CD4-positive, alpha-beta T cell treated with Interleukin-10 for 1 hour (primary cell): ENCODE measurements at regions not wholly inside any gene's neighbourhood (a gene's known extent, or its start where the extent isn't known, plus 50 kb on each side); places are given as distances from the start of the nearest gene placed in this dataset.
A peak's percentile ranks its signal among the peaks of the same experiment; 100 is the strongest.
"Not testable (repeated sequence)": the region's sequence is repeated elsewhere in the genome, so short reads cannot be mapped to it uniquely, and the experiment has no call there.

ENCODE experiments used
- DNase-seq: peaks from one replicate; pipeline ENCODE4 v3.0.0-alpha.2; 2020

DNA sequence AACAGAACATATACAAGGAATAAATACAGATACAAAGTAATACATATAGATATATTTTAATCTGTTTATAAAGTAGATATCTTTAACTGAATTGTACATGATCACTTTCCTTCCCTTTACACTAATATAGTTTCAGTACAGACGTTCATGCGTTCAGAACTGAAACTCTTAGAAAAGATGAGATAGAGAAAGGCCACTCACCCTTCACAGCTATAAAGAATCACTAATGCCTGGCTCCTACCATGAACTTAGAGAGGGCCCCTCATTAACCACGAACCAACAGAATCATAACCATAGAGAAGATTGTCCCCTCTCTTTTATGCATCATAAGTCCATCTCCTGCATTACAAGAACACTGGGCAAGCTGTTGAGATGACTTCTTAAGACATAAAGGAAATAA, 399.0 kb downstream of the COG6 start:
- not testable (repeated sequence) for DNase-seq

DNA sequence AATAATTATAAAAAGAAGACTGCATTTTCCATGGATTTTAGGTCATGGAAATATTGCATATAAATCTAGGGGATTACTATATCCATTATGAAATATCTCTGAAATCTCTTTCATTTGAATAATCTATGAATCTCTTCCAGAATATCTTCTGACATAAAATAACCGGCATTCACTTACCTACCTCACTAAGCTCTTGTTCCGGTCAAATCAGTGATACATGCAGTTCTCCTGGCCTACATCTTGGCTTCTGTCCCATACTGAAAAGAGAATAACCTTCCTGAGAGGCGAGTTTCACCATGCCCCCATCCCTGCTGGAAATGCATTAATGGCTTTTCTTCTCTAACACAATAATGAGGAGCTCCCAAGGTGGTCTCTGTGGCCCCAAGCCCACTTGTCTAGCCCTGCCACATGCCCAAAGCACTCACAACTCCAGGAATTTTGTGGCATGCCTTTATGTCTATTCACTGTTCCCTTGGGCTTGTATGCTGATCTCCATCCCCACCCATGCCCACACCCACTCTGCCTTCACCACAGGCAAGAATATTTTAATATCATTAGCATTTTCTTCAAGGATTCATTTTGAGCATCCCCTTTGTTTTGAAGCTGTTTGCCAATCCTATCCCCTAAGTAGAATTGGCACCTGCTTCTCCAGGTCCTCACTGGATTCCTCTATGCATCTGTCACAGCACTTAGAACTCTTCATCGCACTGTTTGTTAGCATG, 401.6 kb downstream of the COG6 start:
- no peak for DNase-seq

DNA sequence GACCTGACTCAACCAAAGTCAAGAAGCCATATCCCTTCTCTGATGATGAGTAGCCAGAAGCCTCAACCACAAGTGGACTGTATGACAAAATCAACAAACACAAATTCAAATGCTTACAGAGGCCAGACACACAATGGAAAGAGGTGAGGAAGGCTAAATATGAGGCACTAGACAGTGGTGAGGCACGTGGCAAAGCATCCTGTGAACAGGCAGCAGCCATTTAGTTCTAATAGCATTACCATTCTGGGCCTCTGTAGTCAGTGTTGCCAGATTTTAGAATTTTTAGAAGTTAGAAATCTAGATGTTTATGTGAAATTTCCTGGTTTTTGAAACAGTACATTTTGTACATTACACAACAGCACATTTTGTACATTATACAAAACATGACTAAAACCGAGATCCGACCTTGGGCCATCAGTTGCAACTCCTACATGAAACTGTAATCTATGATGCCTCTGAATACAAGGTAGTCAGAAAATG, 403.3 kb downstream of the COG6 start:
- no peak for DNase-seq

DNA sequence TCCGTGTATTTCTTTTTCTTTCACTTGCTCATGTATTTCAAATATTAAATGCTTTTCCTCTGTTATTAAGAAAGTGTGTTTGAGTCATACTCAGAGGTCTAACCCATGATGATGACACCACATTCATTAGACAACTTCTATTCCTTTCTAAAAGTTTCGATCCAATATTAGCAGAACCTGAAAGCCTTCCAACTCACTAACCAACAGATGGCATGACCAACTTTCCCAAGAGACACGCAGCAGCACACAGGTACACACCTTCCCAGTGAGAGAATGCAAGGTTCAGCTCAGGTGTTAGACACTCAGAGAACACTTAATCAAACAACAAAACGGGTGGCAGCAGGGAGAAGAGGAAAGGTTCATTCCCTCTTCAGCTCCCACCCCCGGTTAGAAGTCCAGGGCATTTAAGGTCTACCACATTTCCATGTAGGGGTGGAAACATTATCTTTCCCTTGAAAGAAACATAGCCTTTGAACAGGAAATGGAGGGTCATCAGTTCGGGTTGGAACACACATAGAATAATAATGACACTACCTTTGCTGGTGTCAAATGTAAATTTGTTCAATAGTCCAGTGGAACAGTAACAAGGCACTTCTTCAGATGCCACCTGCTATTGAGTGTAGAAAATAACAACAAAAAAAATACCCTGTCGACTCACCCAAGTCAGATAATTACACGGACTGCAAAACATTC, 404.2 kb downstream of the COG6 start:
- DNase-seq = no peak

DNA sequence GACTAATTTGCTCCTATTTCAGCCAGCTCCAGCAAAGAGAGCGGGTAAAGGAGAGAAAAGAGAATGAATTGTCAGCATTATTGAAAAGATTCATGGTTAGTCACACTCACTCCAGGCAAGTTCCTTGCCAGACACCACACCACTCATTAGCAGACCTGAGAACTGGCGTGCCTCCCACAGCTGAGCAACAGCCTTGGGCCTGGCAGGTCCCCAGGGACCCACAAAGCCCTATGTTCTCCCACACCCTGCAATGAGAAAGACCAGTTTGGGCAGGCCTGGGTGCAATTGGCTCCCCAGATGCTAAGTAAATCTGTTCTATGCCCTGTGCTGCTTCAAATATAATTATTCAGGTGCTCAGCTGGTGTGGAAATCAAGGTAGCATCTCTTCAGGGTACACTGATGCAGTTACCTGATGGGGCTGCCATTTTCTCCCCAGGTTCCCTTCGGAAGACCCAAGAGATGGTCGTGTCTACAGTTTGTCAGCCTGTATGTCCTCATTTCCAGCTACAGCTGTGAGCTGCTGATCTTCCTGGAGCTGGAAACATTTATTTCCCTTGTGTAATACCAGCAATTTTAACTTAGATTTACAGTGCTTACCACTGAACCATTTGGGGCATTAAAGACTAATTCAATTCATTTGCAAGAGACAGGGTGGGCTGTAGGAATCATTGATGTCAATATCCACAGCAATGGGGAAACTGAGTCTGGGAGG, 405.0 kb downstream of the COG6 start:
- DNase-seq = no peak

DNA sequence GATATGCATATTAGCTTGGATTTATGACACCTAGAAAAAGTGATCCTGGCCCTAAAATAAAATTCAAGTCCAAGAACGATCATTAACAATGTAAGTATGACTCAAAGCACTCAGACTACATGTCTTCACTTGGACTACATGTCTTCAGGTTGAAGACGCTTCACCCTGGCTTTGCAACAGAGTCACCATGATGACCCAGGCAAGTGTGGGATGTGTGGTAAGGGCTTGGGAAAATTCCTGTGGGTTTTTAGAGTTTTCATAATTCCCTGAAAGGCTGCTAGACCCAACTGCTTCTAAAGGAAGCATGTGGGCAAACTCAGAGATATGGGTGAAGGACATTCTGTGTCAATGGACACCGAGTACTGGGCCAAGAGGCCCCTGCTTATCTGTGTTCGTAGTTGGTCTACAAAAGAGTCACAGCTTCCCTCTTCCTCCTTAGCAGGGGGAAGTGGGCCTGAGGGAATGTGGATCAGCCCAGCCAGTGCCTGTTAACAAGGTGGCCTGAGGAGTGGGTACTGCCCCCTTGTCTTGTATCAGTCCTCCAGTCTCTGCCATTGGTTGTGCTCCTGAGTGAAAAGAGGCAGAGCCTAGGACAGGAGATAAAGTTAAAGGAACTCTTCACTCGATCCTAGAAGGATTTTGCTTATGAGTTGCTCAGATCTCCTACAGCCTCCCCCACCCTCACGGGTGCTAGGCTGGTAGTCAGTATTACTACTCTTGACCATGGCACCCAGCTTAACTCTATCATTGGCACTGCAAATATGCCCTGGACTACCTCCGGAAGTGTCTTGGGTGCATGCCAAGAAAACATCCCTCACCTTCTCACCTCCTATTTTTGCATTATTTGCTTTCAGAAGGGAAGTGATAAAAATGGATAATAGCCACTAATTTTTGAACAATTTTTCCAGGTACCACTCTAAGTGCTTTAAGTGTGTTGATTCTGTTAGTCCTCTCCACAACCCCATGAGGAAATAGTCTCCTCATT, 406.3 kb downstream of the COG6 start:
- DNase-seq = no peak

DNA sequence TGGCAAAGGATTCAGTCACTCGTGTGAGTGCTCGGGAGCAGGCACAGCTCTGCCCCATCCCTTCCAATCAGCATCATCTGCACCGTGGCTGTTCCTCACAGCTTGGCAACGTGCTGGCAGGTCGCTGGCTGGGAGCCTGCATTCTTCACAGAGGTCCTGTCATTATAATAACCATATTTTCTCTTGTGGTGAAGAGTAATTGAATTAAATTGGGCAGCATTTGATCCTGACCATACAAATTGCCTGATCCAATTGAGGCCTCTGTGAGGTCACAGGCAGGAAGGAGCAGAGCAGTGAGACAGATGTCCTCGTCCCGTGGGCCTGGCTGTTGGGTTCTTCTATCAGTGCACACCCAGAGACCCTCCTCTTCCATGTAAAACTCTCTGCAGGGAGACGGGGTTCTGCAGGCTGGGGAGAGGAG, 407.8 kb downstream of the COG6 start:
- no peak for DNase-seq

DNA sequence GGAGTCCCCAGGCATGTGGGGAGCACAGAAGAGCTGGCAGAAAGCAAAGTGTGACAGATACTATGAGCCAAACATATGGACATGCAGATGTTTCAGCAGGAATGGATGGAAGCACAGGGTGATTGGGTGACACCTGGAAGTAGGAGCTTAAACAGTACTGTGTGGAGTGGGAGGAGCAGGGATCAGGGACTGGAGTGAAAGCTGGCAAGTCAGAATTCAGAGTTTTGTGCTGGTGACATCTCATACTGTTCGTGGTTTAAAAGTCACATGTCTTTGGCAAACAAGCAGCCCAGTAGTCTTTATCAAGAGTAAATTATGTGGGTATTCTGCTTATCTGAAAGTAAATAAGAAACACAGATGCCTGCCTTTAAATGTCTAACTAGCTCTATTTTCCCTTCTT, 408.2 kb downstream of the COG6 start:
- no peak for DNase-seq

DNA sequence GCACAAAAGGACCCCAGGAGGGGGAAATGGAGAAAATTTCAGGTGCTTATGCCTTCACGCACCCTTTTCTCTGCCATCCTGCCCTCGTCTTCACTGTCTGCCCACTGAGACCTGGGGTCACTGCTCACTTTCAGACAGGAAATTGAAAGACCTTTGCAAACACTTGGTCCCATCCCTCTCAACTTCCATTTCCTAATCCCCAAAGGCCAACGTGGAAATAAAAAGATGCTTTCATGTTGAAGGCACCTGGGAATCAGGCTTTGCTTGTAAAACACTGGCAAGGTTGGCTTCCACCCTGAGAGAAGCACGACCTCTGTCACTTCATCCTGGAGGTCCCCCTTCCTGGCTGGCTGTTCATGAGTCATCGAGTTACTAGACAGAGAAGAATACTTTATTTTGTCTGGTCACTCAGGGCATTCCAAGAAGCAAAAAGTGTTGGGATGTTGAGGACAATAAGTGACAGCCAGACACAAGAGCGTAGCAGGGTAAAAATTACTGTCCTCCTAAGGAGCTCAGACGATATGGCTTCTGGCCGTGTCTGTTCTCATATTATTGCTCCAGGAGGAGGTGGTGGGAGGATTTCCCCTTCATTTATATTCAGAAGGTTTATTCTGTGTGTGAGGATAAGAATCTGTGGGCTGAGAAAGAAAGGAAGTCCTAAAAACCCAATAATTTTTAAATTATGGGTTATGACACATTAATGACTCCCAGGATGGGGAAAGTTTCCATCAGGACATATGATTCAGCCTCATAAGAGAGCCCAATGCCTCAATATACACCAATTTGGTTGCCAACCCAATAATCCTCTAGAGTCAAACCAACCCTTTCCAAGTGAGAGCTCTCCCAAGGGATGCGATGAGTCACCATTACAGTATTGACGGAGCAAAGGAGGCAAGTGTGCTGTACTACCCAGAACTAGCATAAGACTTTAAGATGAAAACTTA, 409.0 kb downstream of the COG6 start:
- no peak for DNase-seq

DNA sequence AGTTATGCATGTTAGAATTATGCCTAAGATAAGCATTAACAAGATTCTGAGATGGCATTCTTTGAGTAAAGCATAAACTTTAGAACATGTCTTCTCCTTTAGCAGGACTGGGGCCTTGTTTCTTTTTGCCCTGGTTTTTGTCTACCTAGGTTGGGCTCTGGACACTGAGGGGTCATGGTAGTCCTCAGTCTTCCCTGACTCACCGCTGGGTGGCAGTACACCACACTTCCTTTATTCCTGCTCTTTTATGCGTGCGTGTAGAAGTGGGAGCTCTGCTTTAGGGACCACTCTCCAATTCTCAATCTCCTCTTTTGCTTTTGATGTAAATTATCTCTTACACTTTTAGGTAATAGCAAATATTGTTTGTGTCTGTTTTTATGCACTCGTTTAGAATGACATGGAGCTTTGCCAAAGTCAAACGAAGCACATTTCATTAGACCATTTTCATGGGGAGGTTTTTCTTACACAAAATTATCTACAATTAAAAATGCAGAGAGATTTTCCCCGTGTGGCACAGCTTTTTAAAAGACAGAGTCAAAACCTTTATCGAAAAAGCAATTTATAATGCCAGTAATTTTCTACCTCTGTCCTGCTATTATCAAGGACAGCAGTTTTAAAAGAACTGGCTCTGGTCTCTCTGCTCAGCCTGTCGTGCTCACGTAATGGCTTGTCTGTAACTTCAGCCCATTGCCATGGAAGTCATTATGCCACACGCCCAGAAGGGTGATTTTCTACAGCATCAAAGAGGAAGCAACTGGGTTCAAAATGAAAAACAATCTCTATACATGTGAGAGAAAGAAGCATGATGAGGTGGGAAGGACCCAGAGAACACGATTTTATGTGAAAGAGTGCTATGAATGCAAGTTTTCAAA, 413.9 kb downstream of the COG6 start:
- peak; percentile 77 for DNase-seq

DNA sequence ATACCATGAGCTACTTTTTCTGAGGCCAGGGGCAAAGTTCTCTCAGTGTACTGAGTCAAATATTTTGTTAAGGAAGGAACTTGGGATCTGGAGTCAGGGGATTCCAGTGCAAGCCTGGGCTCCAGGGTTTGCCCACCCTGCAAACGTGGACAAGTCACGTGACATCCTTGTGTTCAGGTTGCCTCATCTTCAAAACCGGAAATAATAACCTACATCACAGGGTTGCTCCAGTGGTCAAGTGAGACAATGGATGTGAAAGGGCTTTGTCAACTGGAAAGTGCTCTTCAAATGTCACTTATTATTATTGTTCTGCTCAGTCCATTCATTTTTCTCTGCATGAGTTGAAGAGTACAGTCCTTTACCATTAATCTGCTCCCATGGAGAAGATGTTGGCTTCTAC, 414.9 kb downstream of the COG6 start:
- DNase-seq = no peak

DNA sequence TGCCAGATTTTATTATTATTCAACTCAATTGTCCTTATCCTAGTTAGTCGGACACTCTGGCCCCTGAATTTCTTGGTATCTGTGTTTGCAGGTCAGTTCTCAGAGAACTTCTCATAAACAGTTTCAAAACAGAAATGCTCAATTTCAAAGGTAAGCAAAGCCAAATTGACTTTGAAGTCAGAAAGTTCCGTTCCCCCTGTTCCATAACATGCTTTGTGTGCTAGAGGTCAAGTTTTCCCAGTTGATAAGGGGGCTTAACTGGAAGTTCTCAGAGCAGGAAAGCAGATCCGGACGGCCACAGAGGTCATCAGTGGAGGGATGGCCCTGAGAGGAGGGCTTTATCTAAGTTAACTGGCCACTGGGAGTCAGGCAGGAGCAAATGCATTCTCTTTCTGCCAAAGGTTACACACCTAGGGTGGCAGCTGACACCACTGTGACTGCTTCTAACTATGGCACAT, 417.2 kb downstream of the COG6 start:
- no peak for DNase-seq

DNA sequence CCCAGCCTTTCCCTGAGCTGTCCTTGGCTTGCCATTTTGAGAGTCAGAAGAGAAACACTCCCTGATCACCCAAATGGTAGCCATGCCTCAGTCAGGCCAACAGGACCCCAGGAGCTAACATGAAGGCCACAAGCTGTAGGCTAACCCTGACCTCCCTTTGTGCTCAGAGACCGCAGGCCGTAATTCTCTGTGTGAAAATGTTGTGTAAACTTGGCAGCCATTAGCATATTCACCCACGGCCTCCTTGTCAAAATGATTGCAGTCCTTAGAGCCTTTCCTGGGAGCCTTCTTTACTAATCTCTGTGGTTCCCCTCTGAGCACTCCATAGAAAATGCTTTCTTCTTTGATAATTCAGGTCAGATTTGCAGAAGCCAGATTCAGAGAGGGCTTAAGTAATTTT, 418.9 kb downstream of the COG6 start:
- no peak for DNase-seq

DNA sequence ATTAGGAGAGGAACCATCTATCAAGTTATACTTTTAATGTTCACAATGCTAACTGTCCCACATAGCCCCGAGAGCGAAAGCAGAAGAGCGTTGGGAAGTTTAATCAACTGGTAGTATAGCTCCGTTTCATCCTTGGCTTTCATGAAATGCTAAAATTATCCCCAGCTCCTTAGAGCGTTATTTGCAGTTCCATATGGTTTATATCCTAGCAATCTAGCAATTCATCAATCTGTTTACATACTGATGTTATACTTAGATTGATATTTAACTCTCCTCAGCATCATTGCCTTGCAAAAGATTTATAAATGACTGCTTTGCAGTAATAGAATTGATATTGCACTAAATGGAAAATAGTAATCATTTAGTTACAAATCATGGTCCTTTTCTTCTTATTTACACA, 419.8 kb downstream of the COG6 start:
- DNase-seq = no peak

DNA sequence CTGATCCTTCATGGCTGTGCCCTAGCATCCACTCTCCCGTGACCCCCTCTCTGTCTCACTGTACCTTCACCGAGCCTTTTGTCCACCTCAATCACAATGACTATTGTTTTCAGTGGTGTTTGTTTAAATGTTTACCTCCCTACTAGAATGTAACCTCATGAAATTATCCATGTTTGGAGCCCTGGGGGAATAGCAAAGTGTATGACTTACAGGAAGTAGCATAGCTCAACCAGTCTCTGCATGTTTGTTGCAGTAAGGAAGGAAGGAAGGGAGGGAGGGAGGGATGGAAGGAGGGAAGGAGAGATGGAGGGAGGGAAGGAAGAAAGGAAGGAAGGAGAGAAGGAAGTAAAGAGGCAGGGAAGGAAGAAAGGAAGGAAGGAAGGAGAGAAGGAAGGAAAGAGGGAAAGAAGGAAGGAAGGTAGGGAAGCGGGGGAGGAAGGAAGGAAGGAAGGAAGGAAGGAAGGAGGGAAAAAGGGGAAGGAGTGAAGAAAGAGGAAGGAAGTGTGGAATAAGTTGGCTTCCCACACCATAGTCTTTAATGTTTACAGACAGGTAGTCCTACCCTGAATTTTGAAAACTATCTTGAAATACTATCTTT, 421.4 kb downstream of the COG6 start:
- DNase-seq = no peak

DNA sequence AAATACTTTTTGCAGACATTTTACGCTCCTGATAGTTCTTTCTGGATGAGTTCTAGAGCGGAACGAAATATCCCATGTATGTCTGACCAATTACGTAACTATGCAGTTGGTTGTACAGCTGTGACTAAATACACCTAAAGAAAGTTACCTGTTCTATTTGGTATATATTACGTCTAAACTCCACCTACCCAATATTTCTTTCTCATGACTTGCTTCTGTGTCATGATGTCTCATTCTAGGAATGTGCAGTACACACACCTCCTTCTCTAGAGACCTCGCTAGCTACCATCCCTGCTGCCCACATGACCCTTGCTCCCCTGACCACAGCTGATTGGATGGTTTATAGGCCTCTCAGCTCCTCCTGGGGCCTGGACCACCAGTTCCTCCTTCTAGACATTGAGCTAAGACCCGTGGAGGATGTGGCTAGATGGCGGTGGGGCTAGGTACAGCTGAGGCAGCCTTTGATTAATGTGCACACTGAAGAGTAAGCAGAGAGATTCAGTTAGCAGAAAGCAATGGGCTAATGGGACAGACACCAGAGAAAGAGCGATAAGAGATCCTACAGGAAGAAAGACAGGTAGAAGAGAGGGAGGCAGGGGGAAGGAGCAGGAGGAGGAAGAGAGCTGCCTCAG, 422.1 kb downstream of the COG6 start:
- no peak for DNase-seq

DNA sequence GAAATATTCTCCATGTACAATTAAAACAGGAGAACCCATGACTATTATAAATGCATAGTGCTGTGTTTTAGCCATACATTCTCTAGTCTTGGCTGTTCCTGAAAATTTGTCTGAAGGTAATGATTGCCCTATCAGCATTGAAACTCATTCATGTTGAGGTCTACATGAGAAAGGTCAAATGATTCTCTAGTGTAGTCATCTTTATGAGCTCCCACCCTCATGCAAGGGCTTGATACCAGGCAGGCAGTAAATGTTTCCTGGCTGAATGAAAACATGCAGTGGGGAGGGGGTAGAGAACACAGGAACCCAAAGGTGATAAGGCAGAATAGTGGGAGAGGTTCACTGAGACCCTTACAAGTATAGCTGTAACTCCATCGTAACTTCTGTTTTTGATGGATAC, 424.3 kb downstream of the COG6 start:
- no peak for DNase-seq

DNA sequence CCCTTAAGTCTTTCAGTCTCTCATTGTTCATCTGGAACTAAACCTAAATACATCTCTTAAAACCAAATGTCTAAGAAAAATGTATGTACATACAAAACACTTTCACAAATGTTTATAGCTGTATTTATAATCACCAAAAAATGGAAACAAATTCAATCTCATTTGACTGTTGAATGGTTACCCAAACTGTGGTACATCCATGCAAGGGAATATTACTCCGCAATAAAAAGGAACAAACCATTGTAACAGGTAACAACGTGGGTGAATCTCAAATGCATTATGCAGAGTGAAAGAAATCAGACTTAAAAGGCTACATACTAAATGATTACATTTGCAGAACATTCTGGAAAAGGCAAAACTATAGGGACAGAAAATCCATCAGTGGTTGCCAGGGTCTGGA, 425.2 kb downstream of the COG6 start:
- DNase-seq = no peak

DNA sequence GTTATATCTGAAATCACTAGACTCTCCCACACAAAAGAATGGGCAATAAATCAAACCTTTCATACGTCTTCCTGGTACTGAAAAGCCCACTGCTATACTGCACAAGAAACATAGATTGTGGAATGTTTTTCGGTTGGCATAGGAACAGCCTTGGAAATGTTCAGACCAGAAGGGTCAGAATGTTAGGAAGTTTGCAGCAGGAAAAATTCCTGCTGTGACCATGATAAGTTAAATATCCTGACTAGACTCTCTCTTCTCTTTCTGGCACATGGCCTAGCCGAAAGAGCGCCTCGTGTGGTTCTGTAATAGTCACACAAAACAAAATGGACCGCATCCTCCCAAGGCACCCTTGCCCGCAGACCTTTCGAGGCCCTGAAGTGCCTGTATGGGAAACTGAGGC, 427.2 kb downstream of the COG6 start:
- DNase-seq = no peak

DNA sequence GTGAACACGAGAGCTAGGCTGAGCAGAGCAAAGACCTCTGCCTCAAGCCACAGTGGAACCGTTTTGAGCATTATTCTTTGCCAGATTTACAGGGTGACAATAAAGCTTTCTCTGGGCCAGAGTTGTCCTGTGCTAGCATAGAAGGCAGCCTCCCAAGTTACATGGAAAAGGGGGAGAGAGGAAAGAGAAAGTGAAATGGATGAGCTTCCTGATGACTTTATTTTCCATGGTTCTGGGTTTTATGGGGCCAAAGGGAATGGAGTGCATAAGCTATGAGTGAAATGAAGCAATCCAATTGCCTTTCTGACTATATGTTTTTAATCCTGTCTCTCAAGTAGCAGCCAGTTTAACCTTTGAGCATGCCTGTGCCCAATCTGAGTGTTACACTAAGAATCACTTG, 428.4 kb downstream of the COG6 start:
- DNase-seq = no peak
